ENCODE measurements at regions not wholly inside any gene's neighbourhood (a gene's known extent, or its start where the extent isn't known, plus 50 kb on each side); places are given as distances from the start of the nearest gene placed in this dataset.

DNA sequence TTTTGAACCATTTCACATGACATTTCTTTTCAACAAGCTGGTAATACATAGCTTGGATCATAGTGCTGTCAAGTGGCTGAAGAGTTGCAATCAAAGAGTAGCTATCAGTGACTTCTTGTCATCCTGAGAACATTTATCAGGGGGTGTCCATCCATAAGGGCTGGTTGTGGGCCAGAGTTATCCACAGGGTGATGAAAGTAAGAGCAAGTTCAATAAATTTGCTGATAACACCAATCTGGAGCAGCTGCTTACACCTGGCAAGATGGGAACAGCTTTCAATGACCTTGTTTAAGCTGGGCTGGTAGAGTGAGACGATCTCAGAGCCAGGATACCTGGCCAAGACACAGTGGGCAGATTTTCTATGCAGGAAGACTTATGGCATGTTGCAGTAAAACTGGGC lies 96.3 kb upstream of the IMMP2L start (continued):
- TF ChIP-seq, protein P1, sequence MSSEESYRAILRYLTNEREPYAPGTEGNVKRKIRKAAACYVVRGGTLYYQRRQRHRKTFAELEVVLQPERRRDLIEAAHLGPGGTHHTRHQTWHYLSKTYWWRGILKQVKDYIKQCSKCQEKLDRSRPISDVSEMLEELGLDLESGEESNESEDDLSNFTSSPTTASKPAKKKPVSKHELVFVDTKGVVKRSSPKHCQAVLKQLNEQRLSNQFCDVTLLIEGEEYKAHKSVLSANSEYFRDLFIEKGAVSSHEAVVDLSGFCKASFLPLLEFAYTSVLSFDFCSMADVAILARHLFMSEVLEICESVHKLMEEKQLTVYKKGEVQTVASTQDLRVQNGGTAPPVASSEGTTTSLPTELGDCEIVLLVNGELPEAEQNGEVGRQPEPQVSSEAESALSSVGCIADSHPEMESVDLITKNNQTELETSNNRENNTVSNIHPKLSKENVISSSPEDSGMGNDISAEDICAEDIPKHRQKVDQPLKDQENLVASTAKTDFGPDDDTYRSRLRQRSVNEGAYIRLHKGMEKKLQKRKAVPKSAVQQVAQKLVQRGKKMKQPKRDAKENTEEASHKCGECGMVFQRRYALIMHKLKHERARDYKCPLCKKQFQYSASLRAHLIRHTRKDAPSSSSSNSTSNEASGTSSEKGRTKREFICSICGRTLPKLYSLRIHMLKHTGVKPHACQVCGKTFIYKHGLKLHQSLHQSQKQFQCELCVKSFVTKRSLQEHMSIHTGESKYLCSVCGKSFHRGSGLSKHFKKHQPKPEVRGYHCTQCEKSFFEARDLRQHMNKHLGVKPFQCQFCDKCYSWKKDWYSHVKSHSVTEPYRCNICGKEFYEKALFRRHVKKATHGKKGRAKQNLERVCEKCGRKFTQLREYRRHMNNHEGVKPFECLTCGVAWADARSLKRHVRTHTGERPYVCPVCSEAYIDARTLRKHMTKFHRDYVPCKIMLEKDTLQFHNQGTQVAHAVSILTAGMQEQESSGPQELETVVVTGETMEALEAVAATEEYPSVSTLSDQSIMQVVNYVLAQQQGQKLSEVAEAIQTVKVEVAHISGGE (CRISPR knock-in tag; IDR thresholded peaks at IDR 0.05): no peak
- TF ChIP-seq, protein P2, sequence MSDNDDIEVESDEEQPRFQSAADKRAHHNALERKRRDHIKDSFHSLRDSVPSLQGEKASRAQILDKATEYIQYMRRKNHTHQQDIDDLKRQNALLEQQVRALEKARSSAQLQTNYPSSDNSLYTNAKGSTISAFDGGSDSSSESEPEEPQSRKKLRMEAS (IDR thresholded peaks at IDR 0.05; ENCODE audit: low read depth, low read length): no peak
- TF ChIP-seq BRCA1 (IDR thresholded peaks at IDR 0.05; ENCODE audit: low read depth, low read length): no peak
- TF ChIP-seq ZNF384 (IDR thresholded peaks at IDR 0.05; ENCODE audit: borderline replicate concordance, low read depth, low read length): no peak
- TF ChIP-seq, protein P3, sequence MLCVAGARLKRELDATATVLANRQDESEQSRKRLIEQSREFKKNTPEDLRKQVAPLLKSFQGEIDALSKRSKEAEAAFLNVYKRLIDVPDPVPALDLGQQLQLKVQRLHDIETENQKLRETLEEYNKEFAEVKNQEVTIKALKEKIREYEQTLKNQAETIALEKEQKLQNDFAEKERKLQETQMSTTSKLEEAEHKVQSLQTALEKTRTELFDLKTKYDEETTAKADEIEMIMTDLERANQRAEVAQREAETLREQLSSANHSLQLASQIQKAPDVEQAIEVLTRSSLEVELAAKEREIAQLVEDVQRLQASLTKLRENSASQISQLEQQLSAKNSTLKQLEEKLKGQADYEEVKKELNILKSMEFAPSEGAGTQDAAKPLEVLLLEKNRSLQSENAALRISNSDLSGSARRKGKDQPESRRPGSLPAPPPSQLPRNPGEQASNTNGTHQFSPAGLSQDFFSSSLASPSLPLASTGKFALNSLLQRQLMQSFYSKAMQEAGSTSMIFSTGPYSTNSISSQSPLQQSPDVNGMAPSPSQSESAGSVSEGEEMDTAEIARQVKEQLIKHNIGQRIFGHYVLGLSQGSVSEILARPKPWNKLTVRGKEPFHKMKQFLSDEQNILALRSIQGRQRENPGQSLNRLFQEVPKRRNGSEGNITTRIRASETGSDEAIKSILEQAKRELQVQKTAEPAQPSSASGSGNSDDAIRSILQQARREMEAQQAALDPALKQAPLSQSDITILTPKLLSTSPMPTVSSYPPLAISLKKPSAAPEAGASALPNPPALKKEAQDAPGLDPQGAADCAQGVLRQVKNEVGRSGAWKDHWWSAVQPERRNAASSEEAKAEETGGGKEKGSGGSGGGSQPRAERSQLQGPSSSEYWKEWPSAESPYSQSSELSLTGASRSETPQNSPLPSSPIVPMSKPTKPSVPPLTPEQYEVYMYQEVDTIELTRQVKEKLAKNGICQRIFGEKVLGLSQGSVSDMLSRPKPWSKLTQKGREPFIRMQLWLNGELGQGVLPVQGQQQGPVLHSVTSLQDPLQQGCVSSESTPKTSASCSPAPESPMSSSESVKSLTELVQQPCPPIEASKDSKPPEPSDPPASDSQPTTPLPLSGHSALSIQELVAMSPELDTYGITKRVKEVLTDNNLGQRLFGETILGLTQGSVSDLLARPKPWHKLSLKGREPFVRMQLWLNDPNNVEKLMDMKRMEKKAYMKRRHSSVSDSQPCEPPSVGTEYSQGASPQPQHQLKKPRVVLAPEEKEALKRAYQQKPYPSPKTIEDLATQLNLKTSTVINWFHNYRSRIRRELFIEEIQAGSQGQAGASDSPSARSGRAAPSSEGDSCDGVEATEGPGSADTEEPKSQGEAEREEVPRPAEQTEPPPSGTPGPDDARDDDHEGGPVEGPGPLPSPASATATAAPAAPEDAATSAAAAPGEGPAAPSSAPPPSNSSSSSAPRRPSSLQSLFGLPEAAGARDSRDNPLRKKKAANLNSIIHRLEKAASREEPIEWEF (IDR thresholded peaks at IDR 0.05; ENCODE audit: insufficient replicate concordance, low read depth, low read length): no peak
- no peak for TF ChIP-seq NRF1 (conservative IDR thresholded peaks at IDR 0.05; ENCODE audit: low read depth, low read length)
- TF ChIP-seq GATAD2B (conservative IDR thresholded peaks at IDR 0.05; ENCODE audit: low read depth): no peak
- TF ChIP-seq, protein P4, sequence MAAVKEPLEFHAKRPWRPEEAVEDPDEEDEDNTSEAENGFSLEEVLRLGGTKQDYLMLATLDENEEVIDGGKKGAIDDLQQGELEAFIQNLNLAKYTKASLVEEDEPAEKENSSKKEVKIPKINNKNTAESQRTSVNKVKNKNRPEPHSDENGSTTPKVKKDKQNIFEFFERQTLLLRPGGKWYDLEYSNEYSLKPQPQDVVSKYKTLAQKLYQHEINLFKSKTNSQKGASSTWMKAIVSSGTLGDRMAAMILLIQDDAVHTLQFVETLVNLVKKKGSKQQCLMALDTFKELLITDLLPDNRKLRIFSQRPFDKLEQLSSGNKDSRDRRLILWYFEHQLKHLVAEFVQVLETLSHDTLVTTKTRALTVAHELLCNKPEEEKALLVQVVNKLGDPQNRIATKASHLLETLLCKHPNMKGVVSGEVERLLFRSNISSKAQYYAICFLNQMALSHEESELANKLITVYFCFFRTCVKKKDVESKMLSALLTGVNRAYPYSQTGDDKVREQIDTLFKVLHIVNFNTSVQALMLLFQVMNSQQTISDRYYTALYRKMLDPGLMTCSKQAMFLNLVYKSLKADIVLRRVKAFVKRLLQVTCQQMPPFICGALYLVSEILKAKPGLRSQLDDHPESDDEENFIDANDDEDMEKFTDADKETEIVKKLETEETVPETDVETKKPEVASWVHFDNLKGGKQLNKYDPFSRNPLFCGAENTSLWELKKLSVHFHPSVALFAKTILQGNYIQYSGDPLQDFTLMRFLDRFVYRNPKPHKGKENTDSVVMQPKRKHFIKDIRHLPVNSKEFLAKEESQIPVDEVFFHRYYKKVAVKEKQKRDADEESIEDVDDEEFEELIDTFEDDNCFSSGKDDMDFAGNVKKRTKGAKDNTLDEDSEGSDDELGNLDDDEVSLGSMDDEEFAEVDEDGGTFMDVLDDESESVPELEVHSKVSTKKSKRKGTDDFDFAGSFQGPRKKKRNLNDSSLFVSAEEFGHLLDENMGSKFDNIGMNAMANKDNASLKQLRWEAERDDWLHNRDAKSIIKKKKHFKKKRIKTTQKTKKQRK (IDR thresholded peaks at IDR 0.05; ENCODE audit: low read depth, low read length): no peak
